ENCODE measurements at regions not wholly inside any gene's neighbourhood (a gene's known extent, or its start where the extent isn't known, plus 50 kb on each side); places are given as distances from the start of the nearest gene placed in this dataset.

DNA sequence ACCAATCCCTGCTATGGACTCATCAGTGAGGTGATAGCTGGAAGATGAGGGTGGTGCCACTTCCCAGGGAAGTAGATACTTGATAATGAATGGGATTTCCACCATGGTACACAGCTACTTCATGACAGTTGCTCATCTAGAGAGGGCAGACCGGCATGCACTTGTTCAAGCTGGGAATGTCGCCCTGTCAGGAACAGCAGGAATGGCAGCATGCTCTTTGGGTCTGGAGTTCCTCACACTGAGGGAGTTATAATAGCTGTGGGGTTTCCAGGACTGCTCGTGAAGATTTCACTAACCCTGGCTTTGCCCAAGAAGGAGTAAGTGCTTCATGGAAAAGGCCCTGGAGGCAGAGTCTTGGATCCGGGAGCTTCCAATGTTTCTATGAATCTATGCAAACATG lies 129.2 kb downstream of the PSMG1 start:
- H3K4me1 Mint-ChIP-seq (ENCODE audit: low read depth): no peaks in the 10 kb centered on the region
- no peak for DNase-seq (ENCODE audit: low spot score, unreplicated experiment)
- no peaks in the 10 kb centered on the region for H3K36me3 Mint-ChIP-seq (ENCODE audit: insufficient read depth)
- no peak overlapping the region for H3K27ac Mint-ChIP-seq
- TF ChIP-seq, protein P1, sequence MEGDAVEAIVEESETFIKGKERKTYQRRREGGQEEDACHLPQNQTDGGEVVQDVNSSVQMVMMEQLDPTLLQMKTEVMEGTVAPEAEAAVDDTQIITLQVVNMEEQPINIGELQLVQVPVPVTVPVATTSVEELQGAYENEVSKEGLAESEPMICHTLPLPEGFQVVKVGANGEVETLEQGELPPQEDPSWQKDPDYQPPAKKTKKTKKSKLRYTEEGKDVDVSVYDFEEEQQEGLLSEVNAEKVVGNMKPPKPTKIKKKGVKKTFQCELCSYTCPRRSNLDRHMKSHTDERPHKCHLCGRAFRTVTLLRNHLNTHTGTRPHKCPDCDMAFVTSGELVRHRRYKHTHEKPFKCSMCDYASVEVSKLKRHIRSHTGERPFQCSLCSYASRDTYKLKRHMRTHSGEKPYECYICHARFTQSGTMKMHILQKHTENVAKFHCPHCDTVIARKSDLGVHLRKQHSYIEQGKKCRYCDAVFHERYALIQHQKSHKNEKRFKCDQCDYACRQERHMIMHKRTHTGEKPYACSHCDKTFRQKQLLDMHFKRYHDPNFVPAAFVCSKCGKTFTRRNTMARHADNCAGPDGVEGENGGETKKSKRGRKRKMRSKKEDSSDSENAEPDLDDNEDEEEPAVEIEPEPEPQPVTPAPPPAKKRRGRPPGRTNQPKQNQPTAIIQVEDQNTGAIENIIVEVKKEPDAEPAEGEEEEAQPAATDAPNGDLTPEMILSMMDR (IDR thresholded peaks at IDR 0.05; ENCODE audit: unreplicated experiment): no peak
- peaks cover 4% of the 10 kb centered on the region for H3K27me3 Mint-ChIP-seq
- H3K9me3 Mint-ChIP-seq (ENCODE audit: low read depth): no peaks in the 10 kb centered on the region
- H3K4me3 Mint-ChIP-seq (ENCODE audit: low read depth): no peak overlapping the region

DNA sequence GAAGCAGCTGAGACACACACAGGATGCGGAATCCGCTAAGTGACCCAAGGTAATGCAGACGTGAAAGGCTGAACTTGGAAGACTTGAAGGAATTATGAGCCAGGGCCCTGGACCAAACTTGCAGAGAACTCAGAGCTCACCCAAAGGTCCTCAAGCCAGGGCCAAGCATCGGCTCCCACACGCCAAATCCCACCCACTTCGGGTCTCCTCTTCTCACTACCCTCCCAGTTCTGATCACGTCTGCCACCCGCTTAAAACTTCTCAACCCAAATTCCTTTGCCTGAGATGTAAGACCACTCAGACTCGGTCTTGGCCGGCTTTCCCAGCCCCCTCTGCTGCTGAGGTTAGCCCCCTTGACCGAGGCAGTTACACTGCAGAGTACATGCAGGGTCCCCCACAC lies 130.1 kb downstream of the PSMG1 start:
- Mint-ChIP-seq H3K9me3 (ENCODE audit: low read depth) (no peaks in the 10 kb centered on the region), H3K4me1 (ENCODE audit: low read depth) (peaks cover 1% of the 10 kb centered on the region), H3K27ac (no peak overlapping the region), H3K4me3 (ENCODE audit: low read depth) (no peak overlapping the region), H3K27me3 (peaks cover 4% of the 10 kb centered on the region), H3K36me3 (ENCODE audit: insufficient read depth) (no peaks in the 10 kb centered on the region)
- no peak for DNase-seq (ENCODE audit: low spot score, unreplicated experiment)
- TF ChIP-seq, protein P1 (IDR thresholded peaks at IDR 0.05; ENCODE audit: unreplicated experiment): no peak

DNA sequence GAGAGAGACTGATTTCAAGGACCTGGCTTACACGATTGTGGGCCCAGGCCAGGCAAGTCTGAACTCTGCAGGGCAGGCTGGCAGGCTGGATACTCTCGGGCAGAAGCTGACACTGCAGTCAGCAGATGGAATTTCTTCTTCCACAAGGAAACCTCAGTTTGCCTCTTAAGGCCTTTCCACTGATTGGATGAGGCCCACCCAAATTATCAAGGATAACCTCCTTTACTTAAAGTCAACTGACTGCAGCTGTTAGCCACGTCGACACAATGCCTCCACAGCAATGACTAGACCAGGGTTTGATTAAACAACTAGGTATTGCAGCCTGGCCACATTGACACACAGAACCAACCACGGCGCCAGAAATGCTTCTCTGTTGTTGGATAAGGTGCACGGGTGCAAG lies 130.5 kb downstream of the PSMG1 start:
- TF ChIP-seq, protein P1 (IDR thresholded peaks at IDR 0.05; ENCODE audit: unreplicated experiment): no peak
- no peak overlapping the region for H3K27ac Mint-ChIP-seq

DNA sequence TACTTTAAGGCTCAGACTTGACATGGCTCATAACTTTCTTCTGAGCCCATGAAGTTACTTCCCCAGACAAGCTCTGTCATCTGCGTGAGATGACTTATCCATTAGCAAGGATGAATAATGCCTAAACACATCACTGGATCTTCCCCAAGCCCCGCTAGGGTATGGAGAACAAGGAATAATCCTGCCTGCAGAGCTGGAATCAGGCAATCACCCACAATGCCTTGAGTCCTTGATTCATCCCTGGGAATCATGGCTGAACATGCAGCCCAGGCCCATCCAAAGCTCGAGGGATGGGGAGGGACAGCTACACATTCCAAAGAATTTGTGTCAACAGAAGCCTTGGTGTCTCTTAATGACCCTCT lies 131.7 kb downstream of the PSMG1 start:
- H3K27ac Mint-ChIP-seq: no peak overlapping the region
- H3K4me1 Mint-ChIP-seq (ENCODE audit: low read depth): peaks cover 10% of the 10 kb centered on the region
- H3K4me3 Mint-ChIP-seq (ENCODE audit: low read depth): no peak overlapping the region
- H3K36me3 Mint-ChIP-seq (ENCODE audit: insufficient read depth): no peaks in the 10 kb centered on the region
- H3K9me3 Mint-ChIP-seq (ENCODE audit: low read depth): no peaks in the 10 kb centered on the region
- H3K27me3 Mint-ChIP-seq: peaks cover 4% of the 10 kb centered on the region
- DNase-seq (ENCODE audit: low spot score, unreplicated experiment): no peak
- TF ChIP-seq, protein P1 (IDR thresholded peaks at IDR 0.05; ENCODE audit: unreplicated experiment): no peak

More for the DNA sequence above, 130.5 kb downstream of the PSMG1 start:
- no peaks in the 10 kb centered on the region for H3K9me3 Mint-ChIP-seq (ENCODE audit: low read depth)
- peaks cover 4% of the 10 kb centered on the region for H3K27me3 Mint-ChIP-seq
- H3K4me1 Mint-ChIP-seq (ENCODE audit: low read depth): peaks cover 5% of the 10 kb centered on the region
- no peak overlapping the region for H3K4me3 Mint-ChIP-seq (ENCODE audit: low read depth)
- H3K36me3 Mint-ChIP-seq (ENCODE audit: insufficient read depth): no peaks in the 10 kb centered on the region
- no peak for DNase-seq (ENCODE audit: low spot score, unreplicated experiment)

DNA sequence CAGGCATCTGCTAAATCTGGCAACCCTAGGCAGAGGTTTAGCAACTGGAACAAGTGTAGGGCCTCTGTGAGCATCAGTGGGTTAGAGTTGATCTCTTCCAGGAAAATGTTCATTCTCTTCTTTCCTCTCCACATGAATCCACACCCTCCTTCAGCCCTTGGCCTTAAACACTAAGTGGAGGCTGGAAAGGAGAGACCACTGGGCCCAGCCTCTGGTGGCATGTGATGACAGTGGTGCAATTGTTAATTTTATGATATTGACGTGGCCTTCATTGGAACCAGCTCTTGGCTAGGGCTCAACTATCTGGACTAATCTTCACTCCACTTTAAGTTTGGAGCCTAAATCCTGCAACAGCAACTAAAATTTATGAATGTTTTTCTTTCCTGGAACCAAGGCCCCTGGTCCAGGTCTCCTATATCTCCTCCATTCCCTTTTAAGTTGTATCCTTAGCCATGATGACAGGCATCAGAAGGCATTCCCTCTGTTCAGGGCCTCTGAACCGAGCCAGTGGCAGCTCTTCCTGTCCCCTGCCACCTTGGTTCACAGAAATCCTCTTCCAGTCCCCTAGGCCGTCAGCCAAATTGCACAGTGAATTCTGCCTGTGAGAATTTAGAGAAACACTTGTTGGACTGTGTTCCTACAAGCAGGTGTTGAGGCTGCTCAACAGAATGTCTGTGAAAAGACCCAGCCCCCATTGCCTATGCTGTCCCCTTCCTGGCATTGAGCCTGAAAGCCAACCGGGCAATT lies 132.2 kb downstream of the PSMG1 start:
- H3K4me3 Mint-ChIP-seq (ENCODE audit: low read depth): no peak overlapping the region
- H3K4me1 Mint-ChIP-seq (ENCODE audit: low read depth): peaks cover 10% of the 10 kb centered on the region
- H3K27me3 Mint-ChIP-seq: peaks cover 4% of the 10 kb centered on the region
- TF ChIP-seq, protein P1 (IDR thresholded peaks at IDR 0.05; ENCODE audit: unreplicated experiment): no peak
- no peak for DNase-seq (ENCODE audit: low spot score, unreplicated experiment)
- no peak overlapping the region for H3K27ac Mint-ChIP-seq
- no peaks in the 10 kb centered on the region for H3K9me3 Mint-ChIP-seq (ENCODE audit: low read depth)
- no peaks in the 10 kb centered on the region for H3K36me3 Mint-ChIP-seq (ENCODE audit: insufficient read depth)

Data from progenitor cell of endocrine pancreas (in vitro differentiated cells).